H1 (cell line): ENCODE measurements at regions not wholly inside any gene's neighbourhood (a gene's known extent, or its start where the extent isn't known, plus 50 kb on each side); places are given as distances from the start of the nearest gene placed in this dataset.

ENCODE experiments used
- CEBPB ChIP-seq: IDR thresholded peaks from 2 replicates; pipeline ENCODE4 v1.6.1; 2012; ENCODE audit warnings: low read depth, low read length
- JUN ChIP-seq: IDR thresholded peaks from 2 replicates; pipeline ENCODE4 v1.6.1; 2011; ENCODE audit warnings: low read depth, mild to moderate bottlenecking, improper control_type of control experiment, low read length
- MAFK ChIP-seq: IDR thresholded peaks from 2 replicates; pipeline ENCODE4 v1.6.1; 2012; ENCODE audit warnings: low read depth, mild to moderate bottlenecking, improper control_type of control experiment, low read length
- TF ChIP-seq, protein P1 (sequence below): IDR thresholded peaks from 2 replicates; pipeline ENCODE4 v1.6.1; 2012; ENCODE audit warnings: inconsistent platforms
- TF ChIP-seq, protein P2 (sequence below), 3 experiments: IDR thresholded peaks; 1 replicate in 2 of 3; 2 replicates in 1 of 3; pipeline versions ENCODE4 v1.5.1 to v1.6.1; 2011; ENCODE audit warnings: low read length in 3 of 3, mild to moderate bottlenecking in 3 of 3, inconsistent platforms in 2 of 3, low read depth in 1 of 3, moderate library complexity in 1 of 3; ENCODE audit not compliant: insufficient read depth in 1 of 3; ENCODE audit errors: control extremely low read depth in 1 of 3
- TF ChIP-seq, protein P3 (sequence below): IDR thresholded peaks from 2 replicates; pipeline ENCODE4 v1.6.1; 2012; ENCODE audit warnings: low read length, inconsistent platforms

DNA sequence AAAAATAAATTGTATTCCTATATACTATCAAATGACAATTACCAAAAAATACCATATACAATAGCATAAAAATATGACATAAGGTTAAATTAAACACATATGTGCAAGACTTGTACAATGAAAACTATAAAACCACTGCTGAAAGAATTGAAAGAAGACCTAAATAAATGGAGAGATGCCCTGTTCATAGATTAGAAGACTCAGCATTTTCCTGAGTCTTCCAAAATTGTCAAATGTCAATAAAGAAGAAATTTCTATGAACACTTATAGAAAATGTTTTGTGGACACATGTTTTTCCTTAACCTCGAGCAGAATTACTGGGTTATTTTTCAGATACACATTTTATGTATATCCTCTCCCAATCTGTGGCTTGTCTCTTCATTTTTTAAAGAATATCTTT, 103.1 kb upstream of the DCLK2 start:
- no peak for TF ChIP-seq MAFK
- TF ChIP-seq, protein P1, sequence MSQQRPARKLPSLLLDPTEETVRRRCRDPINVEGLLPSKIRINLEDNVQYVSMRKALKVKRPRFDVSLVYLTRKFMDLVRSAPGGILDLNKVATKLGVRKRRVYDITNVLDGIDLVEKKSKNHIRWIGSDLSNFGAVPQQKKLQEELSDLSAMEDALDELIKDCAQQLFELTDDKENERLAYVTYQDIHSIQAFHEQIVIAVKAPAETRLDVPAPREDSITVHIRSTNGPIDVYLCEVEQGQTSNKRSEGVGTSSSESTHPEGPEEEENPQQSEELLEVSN = no peak
- TF ChIP-seq JUN = no peak
- TF ChIP-seq, protein P2, sequence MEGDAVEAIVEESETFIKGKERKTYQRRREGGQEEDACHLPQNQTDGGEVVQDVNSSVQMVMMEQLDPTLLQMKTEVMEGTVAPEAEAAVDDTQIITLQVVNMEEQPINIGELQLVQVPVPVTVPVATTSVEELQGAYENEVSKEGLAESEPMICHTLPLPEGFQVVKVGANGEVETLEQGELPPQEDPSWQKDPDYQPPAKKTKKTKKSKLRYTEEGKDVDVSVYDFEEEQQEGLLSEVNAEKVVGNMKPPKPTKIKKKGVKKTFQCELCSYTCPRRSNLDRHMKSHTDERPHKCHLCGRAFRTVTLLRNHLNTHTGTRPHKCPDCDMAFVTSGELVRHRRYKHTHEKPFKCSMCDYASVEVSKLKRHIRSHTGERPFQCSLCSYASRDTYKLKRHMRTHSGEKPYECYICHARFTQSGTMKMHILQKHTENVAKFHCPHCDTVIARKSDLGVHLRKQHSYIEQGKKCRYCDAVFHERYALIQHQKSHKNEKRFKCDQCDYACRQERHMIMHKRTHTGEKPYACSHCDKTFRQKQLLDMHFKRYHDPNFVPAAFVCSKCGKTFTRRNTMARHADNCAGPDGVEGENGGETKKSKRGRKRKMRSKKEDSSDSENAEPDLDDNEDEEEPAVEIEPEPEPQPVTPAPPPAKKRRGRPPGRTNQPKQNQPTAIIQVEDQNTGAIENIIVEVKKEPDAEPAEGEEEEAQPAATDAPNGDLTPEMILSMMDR (IDR thresholded peaks at IDR 0.05; ENCODE audit: control extremely low read depth in 1 of 3, insufficient read depth in 1 of 3, low read depth in 1 of 3, low read length in 3 of 3) = no peak
- TF ChIP-seq, protein P3, sequence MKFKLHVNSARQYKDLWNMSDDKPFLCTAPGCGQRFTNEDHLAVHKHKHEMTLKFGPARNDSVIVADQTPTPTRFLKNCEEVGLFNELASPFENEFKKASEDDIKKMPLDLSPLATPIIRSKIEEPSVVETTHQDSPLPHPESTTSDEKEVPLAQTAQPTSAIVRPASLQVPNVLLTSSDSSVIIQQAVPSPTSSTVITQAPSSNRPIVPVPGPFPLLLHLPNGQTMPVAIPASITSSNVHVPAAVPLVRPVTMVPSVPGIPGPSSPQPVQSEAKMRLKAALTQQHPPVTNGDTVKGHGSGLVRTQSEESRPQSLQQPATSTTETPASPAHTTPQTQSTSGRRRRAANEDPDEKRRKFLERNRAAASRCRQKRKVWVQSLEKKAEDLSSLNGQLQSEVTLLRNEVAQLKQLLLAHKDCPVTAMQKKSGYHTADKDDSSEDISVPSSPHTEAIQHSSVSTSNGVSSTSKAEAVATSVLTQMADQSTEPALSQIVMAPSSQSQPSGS = no peak
- TF ChIP-seq CEBPB = no peak
